HG03442 (cell line): ENCODE measurements at regions not wholly inside any gene's neighbourhood (a gene's known extent, or its start where the extent isn't known, plus 50 kb on each side); places are given as distances from the start of the nearest gene placed in this dataset.

ENCODE experiments used
- ATAC-seq: cut with Tn5 transposase; IDR thresholded peaks from one replicate; pipeline ENCODE4 v1.9.1; 2021; ENCODE audit warnings: mild to moderate bottlenecking, moderate library complexity; ENCODE audit not compliant: unreplicated experiment

DNA sequence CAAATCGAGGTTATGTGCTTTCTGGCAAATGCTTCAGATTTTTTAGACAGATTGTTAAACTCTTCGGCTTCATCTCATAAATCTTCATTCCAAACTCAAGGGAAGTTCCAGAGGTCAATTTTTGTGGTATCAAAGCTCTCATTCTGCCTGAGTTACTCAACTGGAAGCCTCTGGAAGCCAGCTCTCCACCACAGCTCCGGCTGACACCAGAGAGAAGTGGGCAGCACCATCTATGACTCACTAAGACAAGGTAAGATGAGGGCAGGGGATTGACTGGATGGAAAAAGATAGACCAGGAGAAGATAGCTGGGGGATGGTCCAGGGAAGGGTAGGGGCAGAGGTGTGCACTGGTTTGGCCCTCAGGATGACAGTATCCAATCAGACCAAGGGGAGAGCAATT is 137.3 kb upstream of the HNRNPA3 start:
- ATAC-seq: no peak

DNA sequence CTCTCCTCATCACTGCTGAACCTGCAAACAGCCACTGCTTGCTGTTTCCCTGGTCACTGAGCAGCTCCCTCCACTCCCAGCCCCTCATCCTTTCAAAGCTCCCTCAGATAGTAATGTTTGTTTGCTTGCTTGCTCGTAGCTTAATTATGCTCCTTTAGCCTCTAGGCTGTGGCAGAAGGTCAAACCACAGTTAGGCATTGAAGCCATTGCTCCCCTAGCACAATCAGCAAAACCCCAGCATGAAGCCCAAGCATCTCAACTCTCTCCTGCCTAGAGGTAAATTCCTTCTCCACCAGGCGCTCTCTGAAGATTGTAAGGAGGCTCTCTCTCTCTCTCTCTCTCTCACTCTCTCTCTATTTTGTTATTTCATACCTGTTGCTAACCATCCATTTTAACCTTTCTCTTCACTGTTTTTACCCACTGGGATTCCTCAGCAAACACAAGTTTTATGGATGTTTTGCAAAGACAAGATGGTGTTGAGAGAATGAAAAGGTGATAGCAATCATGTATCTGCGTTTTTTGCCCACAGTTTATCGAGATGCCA is 135.9 kb upstream of the HNRNPA3 start:
- ATAC-seq: no peak

DNA sequence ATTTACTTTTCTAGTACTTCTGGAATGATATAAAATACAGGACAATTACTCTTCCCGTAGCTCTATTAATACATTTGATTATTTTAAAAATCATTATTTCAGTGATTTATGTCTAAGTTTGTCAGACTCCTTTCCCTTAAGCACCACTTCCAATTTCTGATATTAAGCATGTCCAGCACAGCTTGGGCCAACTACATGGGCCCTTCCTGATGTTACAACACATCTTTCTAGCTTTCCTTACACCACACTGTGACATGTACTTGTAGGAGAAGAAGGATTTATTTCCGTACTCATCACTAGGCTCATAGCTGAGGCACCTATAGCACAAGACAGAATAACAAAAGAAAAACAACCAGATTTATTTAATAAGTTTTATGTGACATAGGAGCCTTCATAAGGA is 134.8 kb upstream of the HNRNPA3 start:
- no peak for ATAC-seq

DNA sequence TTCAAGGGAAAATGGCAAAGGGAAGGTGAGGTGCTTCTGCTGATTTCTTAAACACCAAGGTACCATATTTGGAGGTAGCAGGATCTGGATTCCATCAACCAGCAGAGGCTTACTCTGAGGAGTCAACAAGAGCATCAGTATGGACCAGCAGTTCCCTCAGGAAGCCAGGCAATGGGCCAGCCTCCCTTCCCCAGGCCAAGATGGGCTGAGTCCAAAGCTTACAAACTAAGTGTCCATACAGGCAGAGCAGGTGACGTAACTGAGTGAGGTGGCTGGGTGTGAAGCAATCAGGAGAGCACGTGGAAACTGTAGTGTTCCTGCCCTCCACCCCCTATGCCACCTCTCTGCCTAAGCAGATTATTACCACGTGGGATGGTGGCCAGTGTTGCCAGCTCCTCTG is 134.2 kb upstream of the HNRNPA3 start:
- ATAC-seq: no peak

DNA sequence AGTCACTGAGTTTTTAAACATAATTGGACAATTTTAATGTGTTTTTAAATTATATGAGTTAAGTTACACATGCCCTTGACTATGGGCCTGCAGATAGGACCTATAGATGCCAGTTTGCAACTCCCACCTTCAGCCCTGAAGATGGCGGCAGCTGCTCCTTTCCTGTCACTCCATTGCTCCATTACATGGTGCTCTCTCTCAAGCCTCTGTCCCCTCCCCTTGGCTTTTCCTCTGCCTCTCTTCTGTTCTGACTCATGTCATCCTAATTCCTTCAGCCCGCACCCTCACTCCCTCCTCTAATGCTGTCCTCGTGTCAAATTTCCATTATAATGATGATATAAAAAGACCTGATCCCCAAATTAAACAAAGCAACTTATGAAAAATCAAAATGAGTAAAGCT is 133.7 kb upstream of the HNRNPA3 start:
- ATAC-seq: no peak

DNA sequence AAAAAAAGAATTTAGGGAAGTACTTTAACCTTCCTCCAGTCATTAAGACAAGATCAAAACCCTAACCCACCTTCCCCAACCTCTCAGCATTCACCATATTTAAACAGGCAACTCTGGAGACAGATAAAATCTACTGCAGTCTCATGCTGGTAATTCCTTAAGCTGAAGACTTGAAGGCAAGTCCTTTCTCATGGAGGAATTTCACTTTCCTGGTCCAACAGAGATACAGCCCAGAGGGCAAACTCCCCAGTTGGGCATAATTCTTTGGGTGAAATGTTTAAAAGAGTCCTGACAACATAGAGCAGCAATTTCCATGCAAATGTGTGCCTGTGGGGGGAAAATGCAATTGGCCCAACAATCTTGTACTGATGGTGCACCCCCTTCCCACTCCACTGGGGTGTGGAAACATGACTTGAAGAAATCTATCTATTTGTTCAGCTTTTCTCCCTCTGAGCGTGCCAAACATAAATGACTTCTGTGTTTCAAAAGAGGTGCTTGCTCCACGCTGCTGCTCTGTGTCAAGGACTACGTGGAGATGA is 131.8 kb upstream of the HNRNPA3 start:
- ATAC-seq: no peak

DNA sequence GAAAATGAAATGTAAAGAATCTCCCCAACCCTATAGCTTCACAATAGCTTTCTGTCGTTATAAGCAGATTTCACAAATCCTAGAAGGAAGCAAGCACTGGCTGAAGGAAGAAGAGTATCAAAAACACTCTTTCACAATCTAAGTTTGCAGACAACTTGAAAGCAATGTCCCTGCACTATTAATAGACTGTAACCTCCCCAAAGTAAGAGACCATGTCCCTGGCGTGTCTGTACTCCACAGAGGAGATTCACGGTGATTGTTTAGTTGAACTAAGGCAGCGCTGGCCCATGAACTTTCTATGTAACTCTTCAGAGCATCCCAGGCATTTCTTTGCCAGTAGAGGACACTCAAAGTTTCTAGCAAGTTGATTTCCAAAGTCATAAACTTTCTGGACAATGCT is 128.0 kb upstream of the HNRNPA3 start:
- ATAC-seq: no peak

DNA sequence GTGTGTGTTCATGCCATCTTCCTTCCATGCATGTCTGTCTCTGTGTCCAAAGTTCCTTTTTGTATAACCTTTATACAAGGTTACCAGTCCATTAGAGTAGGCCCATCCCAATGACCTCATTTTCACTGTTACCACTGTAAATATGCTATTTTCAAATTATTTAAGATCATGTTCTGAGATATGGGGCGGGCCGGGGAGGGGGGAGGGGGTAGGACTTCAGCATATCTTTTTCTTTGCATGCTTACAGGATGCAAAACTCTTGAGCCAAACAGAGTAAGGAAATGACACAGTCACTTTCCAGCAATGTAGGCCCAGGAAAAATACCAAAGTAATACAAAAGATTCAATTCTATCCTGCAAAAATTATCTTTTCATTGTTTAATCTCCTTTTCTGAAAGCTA is 124.1 kb upstream of the HNRNPA3 start:
- no peak for ATAC-seq

DNA sequence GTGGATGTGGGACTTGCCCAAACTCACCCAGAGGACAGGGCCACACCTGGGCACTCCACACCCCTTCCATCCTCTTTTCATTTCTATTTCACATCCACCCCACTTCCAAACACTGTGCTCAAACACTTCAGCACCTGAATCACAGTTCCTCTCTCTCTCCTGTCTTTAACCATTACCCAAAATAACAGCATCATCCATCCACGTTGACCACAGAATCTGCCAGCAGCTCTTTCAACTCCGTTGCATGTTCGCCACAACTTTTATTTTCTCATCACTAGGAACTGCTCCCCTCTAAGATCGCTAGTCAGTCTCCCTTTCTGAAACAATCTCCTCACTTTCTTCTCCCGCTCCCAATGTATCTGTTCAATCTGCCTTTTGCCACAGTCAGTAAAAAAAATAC is 121.6 kb upstream of the HNRNPA3 start:
- no peak for ATAC-seq

DNA sequence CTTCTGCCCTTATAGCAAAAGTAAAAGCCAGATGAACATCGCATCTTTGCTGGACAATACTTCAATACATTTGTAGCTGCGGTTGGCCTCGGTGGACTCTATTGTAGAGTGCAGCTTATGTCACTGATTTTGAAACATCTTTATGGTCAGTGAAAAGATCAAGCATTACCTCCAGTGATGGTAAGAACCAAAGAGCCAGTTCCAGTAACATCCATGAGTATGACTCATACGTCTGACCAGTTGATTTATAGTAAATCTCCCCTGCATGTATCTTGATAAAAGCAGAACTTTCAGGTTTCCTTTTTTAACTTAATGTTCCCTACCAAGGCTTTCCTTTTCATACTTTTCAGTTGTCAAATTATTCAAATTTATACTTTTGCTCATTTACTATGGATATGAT is 119.2 kb upstream of the HNRNPA3 start:
- ATAC-seq: no peak

DNA sequence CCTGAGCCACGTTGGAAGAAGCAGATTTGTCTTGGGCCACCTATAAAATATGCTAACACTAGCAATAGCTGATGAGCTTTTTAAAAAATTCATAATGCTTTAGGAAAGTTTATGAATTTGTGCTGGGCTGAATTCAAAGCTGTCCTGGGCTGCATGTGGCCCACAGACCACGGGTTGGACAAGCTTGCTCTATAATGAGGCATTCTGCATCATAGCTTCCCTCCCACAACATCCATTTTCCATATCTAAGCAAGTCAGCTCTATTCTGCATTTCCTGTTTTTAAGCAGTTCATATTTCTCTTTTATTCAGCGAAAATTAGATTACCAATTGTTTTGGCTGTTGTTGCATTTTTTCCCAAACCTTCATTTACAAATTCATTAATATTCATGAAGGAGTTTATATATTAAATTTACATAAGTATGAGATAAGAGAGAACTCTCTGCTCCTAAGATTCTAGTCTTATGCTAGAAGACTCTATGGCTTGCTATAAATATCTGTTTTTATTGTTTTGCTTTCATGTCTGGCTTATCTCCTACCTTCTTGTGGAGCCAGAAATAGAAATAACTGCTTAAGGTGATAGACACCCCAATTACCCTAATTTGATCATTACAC is 114.5 kb upstream of the HNRNPA3 start:
- ATAC-seq: no peak

DNA sequence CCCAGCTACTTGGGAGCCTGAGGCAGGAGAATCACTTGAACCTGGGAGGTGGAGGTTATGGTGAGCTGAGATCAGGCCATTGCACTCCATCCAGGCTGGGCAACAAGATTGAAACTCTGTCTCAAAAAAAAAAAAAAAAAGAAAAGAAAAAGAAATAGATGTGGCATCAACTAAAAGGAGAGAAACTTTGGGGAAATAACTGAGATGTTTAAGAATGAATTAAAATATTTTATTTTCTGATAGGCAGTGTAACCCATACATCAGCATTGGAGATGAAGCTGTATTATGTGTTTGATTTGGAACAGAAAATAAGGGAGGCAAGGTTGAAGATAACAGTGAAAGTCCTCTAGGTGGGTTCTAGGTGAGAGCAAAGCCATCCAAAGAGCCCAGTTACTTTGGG is 110.7 kb upstream of the HNRNPA3 start:
- ATAC-seq: no peak

DNA sequence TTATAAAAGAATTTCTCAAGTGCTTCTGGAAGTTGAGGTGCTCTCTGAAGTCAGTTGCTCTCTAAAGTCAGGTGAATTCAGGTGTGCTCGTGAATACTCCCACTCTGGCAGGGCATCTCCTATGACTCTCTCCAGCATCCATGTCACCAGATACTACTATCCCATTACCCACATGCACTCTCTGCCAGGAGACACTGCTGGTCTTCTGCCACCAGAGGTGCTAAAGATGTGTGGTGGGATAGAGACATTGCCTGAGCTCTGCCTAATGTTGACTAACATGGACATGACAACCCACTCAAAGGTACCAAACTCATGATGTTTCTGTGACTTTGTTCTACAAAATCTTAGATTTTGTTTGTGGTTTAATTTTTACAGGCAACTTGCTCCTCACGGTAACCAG is 106.4 kb upstream of the HNRNPA3 start:
- no peak for ATAC-seq

DNA sequence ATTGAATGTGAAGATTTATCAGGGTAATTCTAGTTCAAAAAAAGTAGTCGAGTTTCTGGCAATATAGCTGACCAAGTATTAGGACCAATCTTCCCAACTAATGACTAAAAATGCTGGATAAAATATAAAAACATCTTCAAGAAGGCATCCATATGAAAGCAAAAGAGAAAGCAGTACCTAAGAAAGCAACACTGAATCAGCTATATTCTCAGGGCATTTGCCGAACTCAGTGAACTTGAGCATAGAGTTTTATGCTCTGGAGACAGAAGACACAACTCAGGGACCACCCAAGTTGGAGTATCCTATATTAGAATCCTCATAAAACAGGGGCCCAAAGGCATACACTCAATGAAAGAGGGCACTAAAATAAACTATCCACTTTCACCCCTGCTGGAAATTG is 103.7 kb upstream of the HNRNPA3 start:
- ATAC-seq: no peak

DNA sequence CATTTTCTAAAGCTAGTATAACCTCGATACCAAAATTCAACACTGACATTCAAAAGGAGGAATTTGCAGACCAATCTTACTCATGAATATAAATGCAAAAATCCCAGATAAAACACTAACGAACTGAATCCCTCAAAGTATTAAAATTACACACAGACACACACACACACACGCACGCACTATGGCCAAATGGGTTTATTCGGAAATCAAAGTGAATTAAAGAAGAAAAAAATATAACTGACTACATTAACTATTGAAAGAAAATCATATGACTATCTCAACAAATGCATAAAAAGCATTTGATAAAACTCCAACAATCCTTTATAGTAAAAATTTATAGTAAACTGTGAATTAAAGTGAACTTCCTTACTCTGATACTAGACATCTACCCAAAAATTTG is 97.9 kb upstream of the HNRNPA3 start:
- ATAC-seq: no peak

DNA sequence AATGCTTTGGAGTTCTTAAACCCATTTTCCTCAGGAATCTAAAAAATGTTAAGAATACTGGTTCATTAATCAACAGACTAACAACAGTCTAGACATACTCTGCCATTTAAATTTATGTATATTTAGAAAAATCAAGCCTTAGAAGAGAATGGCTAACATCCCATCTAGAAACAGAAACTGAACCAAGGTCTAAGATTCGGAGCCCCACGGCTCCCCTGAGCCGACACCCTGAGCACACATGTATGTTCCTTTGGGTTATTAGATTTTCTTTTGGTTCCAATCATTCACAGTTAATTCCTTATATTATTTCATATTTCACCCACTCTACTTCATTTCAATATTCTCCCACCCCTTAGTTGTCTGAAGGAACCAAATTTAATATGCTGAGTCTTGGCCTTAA is 94.8 kb upstream of the HNRNPA3 start:
- ATAC-seq: no peak

DNA sequence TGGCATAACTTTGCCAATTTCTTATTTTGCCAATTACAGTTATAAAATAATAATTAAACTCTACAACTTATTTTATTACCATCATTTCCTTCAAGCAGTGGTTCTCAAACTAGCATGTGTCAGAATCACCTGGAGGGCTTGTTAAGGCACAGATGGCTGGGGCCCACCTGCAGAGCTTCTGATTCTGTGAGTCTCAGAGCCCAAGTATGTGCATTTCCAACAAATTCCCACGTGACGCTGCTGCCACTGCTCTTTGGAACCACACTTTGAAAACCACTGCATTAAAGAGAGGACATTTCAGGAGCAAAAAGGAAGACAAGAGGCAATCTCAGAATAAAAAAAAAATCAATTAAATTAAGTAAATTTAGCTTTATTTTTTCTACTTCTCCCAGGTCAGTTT is 94.0 kb upstream of the HNRNPA3 start:
- no peak for ATAC-seq

DNA sequence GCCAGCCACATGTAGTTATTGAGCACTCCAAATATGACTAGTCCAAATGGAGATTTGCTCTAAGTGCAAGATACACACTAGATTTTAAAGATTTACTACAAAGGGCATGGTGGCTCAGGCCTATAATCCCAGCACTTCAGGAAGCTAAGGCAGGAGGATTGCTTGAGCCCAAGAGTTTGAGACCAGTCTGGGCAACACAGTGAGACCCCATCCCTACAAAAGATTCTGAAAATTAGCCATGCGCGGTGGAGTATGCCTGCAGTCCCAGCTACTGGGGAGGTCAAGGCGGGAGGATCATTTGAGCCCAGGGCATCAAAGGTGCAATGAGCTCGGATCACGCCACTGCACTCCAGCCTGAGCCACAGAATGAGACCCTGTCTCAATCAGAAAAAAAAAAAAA is 93.5 kb upstream of the HNRNPA3 start:
- ATAC-seq: no peak

DNA sequence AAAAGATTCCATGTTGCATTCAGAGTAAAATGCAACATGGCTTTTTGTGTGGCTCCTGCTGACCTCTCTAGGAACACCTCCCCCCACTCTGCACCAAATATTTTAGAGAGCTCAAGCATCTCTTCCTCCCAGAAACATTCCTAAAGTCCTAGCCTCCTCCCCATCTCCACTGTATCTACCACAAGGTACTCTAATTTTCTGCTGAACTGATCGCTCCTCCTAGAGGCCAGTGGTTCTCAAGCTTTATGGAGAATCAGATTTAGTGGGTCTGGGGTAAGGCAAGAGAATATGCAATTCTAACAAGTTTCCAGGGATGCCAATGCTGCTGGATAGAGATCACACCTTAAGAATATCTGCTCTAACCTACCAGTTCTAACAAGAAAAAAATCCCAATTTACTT is 89.5 kb upstream of the HNRNPA3 start:
- ATAC-seq: no peak

DNA sequence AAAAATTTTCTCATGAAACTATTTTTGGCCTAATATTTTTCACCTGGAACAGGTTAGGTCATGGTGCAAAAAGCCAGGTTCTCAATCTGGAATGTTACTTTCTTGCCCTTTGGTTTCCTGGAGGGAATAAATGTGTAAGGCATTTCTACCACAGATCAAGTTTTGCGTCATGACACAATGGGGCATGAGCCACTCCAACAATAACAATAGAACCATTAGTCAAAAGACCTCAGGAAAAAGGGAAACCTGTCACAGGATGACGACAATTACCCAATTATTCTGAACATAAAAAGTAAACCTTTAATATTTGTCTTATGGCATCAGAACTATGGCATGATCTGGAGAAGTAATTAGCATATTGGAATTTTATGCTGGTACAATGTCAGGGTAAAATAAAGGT is 88.2 kb upstream of the HNRNPA3 start:
- ATAC-seq: no peak

DNA sequence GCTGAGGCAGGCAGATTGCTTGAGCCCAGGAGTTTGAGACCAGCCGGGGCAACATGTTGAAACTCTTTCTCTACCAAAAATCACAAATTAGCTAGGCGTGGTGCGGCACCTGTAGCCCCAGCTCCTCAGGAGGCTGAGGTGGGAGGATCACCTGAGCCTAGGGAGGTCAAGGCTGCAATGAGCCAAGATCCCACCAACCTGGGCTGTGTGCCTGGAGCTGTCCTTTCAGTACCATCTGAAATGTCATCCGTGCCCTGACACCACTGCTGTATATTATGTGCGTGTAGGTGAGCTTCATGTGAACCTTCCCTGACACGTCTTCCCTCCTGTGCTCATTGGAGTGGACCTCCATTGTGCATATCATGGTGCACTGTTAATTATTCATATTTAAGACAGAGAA is 84.8 kb upstream of the HNRNPA3 start:
- no peak for ATAC-seq

DNA sequence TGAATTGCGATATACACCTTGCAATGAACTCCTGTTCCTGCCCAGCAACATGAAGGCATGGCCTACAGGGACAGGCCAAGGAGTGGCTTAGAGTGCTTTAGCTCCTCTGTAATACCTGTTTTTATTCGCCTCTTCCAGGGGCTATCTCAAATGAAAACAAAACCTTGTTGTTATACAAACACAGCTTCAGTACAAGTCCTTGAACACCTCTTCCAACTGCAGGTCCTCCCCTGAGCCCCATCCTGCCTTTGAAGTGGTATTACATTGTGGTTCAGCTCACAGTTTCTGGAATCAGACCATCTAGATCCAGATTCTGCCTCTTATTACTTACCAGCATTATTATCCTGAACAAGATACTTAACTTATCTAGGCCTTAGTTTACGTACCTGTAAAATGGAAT is 83.0 kb upstream of the HNRNPA3 start:
- no peak for ATAC-seq

DNA sequence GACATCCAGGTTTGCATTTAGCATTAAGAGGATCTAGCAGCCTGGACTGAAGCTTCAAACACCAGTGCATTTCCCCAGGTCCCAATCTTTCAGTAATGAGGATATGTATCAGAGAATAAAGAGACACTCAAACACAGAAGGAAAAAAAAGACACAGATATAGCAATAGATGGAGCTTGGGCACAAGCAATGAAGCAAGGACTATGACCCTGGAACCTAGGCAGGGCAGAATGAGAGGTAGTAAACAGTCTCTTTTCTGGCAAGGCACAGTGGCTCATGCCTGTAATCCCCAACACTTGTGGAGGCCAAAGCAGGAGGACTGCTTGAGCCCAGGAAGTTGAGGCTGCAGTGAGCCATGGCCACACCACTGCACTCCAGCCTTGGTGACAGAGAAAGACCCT is 80.7 kb upstream of the HNRNPA3 start:
- no peak for ATAC-seq
